T1000 (cell line): ENCODE measurements at regions not wholly inside any gene's neighbourhood (a gene's known extent, or its start where the extent isn't known, plus 50 kb on each side); places are given as distances from the start of the nearest gene placed in this dataset.

ENCODE experiments used
- DNase-seq: peaks from one replicate; lab custom pipeline; 2025; ENCODE audit warnings: mixed read lengths; lab: John Stamatoyannopoulos, UW

- no peak for DNase-seq
These were observed 340.5 kb upstream of the KIF2A start for GRCh38 chr5:61965490-61965889.

DNA sequence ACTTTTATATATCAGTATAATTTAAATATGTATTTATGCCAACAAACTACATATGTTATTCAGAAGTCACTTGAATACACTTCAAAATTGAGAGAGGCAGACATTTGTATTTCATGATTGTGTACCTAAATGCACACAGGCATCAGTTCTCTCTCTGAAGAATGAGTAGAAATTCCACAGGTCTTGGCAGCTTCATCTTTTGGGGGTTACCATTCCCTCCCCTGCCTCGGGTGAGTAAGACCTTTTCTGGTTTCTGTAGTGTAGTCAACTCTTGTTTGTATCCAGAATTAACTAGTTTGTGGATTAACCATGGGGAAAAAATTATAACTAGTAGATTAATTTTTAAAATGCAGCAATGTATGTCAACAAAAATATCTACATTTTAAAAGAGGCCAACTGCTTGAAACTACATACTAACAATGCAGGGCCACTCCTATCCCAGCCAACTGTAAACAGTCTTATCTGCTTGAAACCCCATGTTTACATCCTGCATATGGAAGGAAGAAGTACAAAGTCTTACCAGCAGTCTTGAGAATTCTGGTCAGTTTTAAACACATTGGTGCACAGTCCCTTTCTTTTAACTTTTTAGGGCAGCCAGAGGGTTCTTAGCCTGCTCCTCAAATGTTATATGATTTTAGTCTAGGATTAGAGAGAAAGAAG, 339.6 kb upstream of the KIF2A start:
- no peak for DNase-seq

DNA sequence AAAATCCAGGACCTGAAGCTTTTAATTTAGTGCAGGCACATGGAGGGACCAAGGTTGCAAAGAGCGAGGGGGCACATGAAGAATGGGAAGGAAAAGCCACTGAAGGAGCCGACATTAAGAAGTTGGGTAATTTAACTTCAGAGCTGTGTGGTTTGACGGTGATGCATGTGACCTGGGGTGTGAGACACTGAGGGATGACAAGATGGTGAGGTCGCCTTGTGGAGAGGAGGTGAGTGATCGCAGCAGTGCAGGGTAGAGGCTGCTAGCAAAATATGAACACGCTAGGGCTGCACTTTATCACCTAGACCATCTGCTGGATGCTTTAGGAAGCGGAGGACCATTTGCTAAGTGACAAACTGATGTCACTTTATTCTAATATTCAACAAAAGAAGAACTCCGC, 339.0 kb upstream of the KIF2A start:
- no peak for DNase-seq

DNA sequence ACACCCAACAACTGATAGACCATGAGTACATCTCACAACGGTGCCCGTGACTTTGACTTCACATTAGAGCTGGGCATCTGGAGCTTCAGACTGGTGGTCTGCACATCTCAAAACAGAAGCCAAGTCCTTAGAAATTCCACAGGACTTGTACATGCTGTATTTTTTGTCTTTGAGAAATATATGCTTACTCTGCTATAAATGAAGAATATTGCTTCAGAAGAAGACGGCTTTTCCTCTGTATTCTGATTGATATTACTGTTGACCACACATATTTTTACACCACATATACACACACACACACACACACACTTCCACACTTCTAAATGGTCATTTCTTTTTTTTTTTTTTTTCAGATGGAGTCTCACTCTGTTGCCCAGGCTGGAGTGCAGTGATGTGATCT, 338.3 kb upstream of the KIF2A start:
- DNase-seq, result no peak

DNA sequence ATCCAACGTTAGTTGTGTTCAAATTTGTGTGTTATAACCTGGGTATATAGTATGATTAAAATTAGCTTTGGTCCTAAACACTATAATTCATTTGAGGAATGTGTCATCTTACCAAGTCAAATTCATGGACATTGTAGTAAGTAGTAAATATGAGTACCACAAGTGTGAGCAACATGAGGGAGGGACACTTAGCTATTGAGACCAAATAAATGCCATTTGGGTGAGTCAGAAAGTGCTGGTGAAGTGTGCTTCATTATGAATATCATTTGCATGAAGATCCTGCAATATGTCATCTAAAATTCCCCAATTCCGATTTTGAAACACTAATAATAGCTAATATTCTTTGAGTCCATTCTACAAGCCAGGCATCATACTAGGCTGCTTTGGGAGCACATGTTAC, 336.7 kb upstream of the KIF2A start:
- no peak for DNase-seq

DNA sequence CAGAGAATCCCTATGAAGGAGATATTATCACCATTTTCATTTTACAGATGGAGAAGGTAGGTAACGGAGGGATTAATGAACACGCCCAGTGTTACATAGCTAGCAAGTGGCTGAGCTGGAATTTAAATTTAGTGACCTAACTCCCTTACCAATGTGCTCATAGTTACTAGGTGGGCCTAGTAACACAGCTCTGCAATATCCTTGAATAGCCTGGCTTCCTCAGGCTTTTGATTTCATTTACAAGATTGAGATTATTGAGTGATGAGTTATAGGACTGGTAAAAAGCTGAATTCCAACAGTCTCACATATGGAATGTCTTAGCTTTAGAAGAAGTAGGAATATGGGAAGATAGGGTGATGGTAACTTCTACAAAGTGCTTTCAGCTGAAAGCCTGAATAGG, 336.3 kb upstream of the KIF2A start:
- DNase-seq, result no peak

GRCh38 chr5:61970218-61970617, 335.8 kb upstream of the KIF2A start:
- DNase-seq, result no peak

DNA sequence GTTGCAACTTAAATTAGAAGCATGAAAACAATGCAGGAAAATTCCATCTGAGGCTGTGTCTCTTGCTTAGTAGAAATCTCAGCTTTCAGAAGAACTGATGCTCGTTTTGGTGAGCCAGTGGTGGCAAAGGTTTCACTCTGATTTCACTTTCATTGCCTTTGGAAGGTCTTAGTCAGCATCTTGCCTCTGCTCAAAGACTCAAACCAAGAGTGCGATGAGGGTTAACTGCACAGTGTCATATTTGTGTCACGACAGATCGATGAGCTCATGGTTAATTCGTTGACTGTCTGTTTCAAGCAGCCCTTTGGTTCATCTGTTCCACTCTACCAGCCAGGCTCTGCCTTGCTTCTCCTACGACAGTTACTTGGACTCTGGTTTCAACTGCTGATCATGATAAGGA, 331.3 kb upstream of the KIF2A start:
- DNase-seq, result no peak

- DNase-seq, result no peak
These were observed 324.1 kb upstream of the KIF2A start for GRCh38 chr5:61981886-61982285.

DNA sequence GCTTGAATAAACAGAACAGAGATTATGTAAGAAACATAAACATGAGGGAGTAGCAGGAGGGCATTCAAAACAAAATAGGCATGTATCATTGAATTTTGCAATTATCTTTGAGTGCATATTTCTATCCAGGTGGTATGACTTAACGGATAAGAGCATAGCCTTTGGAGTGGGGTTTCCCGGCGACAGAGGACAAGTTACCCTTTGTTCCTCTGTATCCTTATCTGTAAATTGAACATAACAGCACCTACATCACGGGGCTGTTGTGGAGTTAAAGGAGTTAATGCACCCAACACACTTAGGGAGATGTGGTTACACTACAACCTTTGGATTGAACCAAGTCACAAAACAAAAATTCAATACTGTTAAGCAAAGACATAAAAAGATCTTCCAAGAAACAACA, 314.6 kb upstream of the KIF2A start:
- DNase-seq, result no peak

- DNase-seq, result no peak
These were observed 314.1 kb upstream of the KIF2A start for GRCh38 chr5:61991866-61992265.

DNA sequence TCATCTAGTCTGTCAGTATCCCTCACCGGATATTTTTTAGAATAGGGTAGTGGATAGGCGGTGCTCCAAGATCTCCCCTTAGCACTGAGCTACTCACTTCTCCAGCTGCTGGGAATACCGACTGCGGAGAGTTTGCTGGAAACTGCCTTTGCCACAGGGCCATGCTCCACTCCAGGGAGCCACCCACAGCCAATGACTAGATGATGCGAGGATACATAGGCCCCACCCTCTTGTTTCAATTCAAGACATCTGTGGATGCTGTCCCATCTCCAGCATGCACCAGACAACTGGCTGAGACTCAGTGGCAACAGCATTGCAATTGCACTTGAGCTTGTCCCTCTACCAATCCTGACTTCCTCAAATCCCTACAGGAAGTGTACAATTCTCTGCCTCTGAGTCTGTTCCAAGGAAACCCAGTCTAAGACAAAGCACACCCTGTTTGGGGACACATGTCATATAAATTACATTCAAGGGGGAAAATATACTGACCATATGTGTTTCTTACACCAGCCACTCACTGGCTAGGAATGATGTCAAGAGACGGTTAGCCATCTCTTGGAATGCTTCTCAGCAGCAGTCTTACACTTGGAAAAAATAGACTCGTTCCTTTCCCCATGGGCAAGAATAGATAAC, 312.6 kb upstream of the KIF2A start:
- no peak for DNase-seq

- DNase-seq, result no peak
These were observed 311.8 kb upstream of the KIF2A start for GRCh38 chr5:61994171-61994570.

- DNase-seq, result no peak
These were observed 310.5 kb upstream of the KIF2A start for GRCh38 chr5:61995486-61995885.

DNA sequence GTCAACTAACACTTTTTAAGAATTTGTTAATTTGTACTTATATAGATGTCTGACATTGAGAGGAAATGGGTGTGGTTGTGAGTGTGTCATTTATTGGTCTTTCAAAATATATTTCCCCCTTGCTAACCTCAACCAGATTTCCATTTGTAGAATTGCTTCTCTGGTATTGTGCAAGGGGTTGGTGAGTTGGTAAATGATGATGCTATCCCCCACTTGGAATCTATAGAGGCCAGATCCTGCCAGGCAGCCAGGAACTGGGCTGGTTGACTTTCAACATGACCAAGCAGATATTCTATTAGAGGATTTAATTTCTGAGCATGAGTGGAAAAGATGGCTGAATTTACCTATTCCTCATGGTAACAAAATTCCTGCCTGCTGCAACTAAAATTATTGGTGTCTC, 306.6 kb upstream of the KIF2A start:
- no peak for DNase-seq

GRCh38 chr5:62000646-62001045, 305.4 kb upstream of the KIF2A start:
- no peak for DNase-seq

- DNase-seq, result no peak
These were observed 304.4 kb upstream of the KIF2A start for GRCh38 chr5:62001640-62002039.

DNA sequence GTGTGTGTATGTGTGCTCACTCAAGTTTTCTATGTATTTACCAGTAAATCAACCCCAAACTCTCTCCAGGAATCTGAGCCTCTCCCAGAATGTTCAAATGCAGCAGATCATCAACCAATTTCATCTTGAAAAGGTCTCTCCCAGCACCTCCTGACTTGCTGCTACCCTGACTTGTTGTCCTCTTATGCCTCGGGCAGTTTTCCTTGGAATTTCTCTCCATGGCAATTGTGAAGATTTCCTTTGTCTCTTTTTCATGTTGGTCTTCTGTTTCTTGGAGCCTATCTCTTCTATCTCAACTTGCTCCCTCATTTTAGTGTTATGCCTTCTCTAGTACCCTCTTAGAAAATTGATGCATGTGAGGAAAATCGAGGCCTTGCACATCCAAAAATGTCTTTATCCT, 303.6 kb upstream of the KIF2A start:
- no peak for DNase-seq

DNA sequence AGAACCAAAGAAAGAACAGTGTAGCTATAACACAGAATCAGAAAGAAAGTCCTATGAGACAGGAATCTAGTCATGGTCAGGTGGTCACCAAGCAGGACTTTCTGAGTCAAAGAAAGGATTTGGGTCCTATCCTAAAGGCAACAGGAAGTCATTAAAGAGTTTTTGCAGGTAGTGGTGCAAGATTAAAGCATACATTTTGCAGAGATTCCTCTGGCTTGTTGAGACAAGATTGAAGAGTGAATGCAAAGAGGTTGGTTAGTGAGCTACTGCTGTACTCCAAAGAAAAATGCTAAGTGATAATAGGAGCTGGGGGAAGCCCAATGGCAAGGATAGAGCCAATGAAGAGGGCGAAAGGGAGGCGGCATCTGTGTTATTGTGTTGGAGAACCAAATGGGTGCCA, 300.5 kb upstream of the KIF2A start:
- no peak for DNase-seq

GRCh38 chr5:62007457-62007856, 298.5 kb upstream of the KIF2A start:
- no peak for DNase-seq

- DNase-seq, result no peak
These were observed 294.8 kb upstream of the KIF2A start for GRCh38 chr5:62011089-62011664.

DNA sequence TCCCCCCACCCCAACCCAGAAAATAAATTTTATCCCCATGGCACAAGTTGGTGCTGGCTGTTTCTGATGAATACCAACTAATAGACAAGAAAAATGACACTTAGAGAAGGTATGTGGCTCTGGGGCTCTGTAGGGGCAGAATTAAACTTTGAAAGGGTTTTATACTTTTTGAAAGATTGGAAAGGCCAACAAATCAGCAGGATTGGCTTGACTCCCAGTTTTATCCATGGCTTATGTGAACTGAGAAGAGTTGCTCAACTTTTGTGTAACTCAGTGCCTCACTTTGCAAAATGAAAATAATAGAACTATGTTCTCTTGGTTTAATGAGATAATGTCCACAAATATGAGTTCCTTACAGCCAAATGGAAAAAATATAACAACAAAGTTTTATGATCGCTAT, 288.9 kb upstream of the KIF2A start:
- no peak for DNase-seq

- no peak for DNase-seq
These were observed 276.7 kb upstream of the KIF2A start for GRCh38 chr5:62029303-62029702.

GRCh38 chr5:62030326-62030725, 275.7 kb upstream of the KIF2A start:
- no peak for DNase-seq
